ENCODE measurements at regions not wholly inside any gene's neighbourhood (a gene's known extent, or its start where the extent isn't known, plus 50 kb on each side); places are given as distances from the start of the nearest gene placed in this dataset.

GRCh38 chr10:61110188-61110844 lies 166.3 kb upstream of the RHOBTB1 start:
- H3K36me3 ChIP-seq, result no peaks in the 10 kb centered on the region
- no peaks in the 10 kb centered on the region for H3K9me3 ChIP-seq (replicated peaks)
- H3K27ac ChIP-seq, result no peak overlapping the region
- H3K4me1 ChIP-seq, result no peaks in the 10 kb centered on the region
- H3K27me3 ChIP-seq, result no peaks in the 10 kb centered on the region
- H3K4me3 ChIP-seq, result no peak overlapping the region
- DNase-seq, result no peak

DNA sequence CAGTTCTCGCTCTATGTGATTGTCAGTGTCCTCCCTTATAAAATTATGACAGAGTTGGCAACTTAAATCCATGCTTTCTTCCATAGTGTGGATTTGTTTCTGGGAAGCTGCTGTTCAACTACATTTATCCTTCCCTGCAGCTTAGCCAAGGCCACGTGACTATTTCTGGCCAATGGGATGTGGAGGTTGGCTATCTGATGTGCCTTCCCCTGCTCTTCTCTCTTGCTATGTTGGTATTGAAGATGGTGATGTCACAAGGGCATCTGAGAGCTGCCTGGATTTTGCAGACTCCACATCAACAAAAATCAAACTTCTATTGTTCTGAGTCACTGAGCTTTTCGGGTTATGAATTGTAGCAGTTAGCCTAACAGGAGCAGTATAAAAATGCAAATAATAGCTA lies 164.9 kb upstream of the RHOBTB1 start:
- no peaks in the 10 kb centered on the region for H3K9me3 ChIP-seq (replicated peaks)
- H3K27ac ChIP-seq, result no peak overlapping the region
- H3K4me1 ChIP-seq, result no peaks in the 10 kb centered on the region
- no peak overlapping the region for H3K4me3 ChIP-seq
- no peaks in the 10 kb centered on the region for H3K27me3 ChIP-seq
- no peak for DNase-seq
- no peaks in the 10 kb centered on the region for H3K36me3 ChIP-seq

- Histone ChIP-seq H3K36me3 (no peaks in the 10 kb centered on the region), H3K4me3 (no peak overlapping the region), H3K9me3 (replicated peaks) (no peaks in the 10 kb centered on the region), H3K27ac (no peak overlapping the region), H3K27me3 (no peaks in the 10 kb centered on the region), H3K4me1 (no peaks in the 10 kb centered on the region)
- no peak for DNase-seq
Measured at GRCh38 chr10:61100887-61101286, 156.9 kb upstream of the RHOBTB1 start.

- Histone ChIP-seq H3K36me3 (no peaks in the 10 kb centered on the region), H3K4me3 (no peak overlapping the region), H3K4me1 (no peaks in the 10 kb centered on the region), H3K9me3 (replicated peaks) (no peaks in the 10 kb centered on the region), H3K27ac (no peak overlapping the region), H3K27me3 (no peaks in the 10 kb centered on the region)
- DNase-seq, result no peak
Measured at GRCh38 chr10:61099756-61100155, 155.8 kb upstream of the RHOBTB1 start.

- Histone ChIP-seq H3K27ac (no peak overlapping the region), H3K4me3 (no peak overlapping the region), H3K4me1 (no peaks in the 10 kb centered on the region), H3K27me3 (no peaks in the 10 kb centered on the region), H3K36me3 (no peaks in the 10 kb centered on the region), H3K9me3 (replicated peaks) (no peaks in the 10 kb centered on the region)
- no peak for DNase-seq
Measured at GRCh38 chr10:61098966-61099365, 155.0 kb upstream of the RHOBTB1 start.

GRCh38 chr10:61097026-61097425 lies 153.0 kb upstream of the RHOBTB1 start:
- DNase-seq, result no peak
- Histone ChIP-seq H3K4me1 (no peaks in the 10 kb centered on the region), H3K4me3 (no peak overlapping the region), H3K36me3 (no peaks in the 10 kb centered on the region), H3K27me3 (no peaks in the 10 kb centered on the region), H3K9me3 (replicated peaks) (no peaks in the 10 kb centered on the region), H3K27ac (no peak overlapping the region)

GRCh38 chr10:61096056-61096455 lies 152.1 kb upstream of the RHOBTB1 start:
- DNase-seq, result no peak
- H3K36me3 ChIP-seq, result no peaks in the 10 kb centered on the region

DNA sequence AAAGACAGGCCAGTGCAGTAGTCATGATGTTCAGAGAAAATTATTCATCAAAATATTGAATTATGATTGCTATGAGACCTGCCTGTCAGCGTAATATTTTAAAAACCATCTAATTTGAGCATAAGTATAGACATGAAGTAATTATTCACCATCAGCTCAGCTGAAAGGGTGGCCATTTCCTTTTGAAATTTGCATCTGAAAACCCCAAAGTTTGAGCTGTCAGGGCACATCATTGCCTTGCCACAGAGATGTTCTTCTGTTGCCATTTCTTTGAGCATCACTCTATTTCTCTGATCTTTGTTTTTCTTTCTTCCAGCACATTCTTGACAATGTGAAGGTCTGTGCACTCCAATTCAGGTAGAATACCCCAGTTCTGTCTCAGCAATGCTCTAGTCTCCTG lies 147.5 kb upstream of the RHOBTB1 start:
- no peak overlapping the region for H3K4me3 ChIP-seq
- H3K27me3 ChIP-seq, result no peaks in the 10 kb centered on the region
- no peaks in the 10 kb centered on the region for H3K9me3 ChIP-seq (replicated peaks)
- no peaks in the 10 kb centered on the region for H3K4me1 ChIP-seq
- DNase-seq, result no peak
- no peaks in the 10 kb centered on the region for H3K36me3 ChIP-seq
- H3K27ac ChIP-seq, result no peak overlapping the region

More at GRCh38 chr10:61096056-61096455, 152.1 kb upstream of the RHOBTB1 start:
- no peaks in the 10 kb centered on the region for H3K9me3 ChIP-seq (replicated peaks)
- no peaks in the 10 kb centered on the region for H3K27me3 ChIP-seq
- H3K27ac ChIP-seq, result no peak overlapping the region
- no peak overlapping the region for H3K4me3 ChIP-seq
- H3K4me1 ChIP-seq, result no peaks in the 10 kb centered on the region

GRCh38 chr10:61089251-61089650 lies 145.3 kb upstream of the RHOBTB1 start:
- no peaks in the 10 kb centered on the region for H3K27me3 ChIP-seq

DNA sequence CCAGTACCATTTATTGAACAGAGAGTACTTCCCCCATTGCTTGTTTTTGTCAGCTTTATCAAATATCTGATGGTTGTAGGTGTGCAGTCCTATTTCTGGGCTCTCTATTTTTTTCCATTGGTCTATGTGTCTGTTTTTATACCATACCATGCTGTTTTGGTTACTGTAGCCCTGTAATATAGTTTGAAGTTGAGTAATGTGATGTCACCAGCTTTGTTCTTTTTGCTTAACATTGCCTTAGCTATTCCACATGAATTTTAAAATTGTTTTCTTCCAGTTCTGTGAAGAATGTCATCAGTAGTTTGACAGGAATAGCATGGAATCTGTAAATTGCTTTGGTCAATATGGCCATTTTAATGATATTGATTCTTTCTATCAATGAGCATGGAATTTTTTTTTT lies 140.5 kb upstream of the RHOBTB1 start:
- H3K36me3 ChIP-seq, result no peaks in the 10 kb centered on the region
- no peaks in the 10 kb centered on the region for H3K27me3 ChIP-seq

More at GRCh38 chr10:61089251-61089650, 145.3 kb upstream of the RHOBTB1 start:
- Histone ChIP-seq H3K27ac (no peak overlapping the region), H3K36me3 (no peaks in the 10 kb centered on the region), H3K9me3 (replicated peaks) (no peaks in the 10 kb centered on the region), H3K4me3 (no peak overlapping the region), H3K4me1 (no peaks in the 10 kb centered on the region)
- DNase-seq, result no peak

DNA sequence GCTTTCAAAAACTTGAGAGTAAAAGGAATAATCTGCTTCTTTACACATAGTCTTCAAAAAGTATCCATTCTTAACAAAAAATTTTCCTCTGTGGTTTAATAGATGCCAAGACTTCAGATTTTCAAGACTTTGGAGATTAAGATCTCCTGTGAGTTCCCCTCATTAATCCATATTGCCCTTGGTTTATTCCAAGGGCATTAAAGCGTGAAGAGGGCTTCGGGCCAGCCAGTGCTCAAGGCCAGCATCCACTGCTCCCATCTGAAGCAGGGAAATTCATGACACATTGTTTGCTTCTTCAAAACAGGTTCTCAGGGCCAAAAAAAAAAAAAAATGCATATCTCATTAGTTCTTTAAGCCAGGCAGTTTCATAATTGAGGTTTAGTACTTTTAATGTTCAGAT lies 137.3 kb upstream of the RHOBTB1 start:
- Histone ChIP-seq H3K9me3 (replicated peaks) (no peaks in the 10 kb centered on the region), H3K36me3 (no peaks in the 10 kb centered on the region), H3K4me1 (no peaks in the 10 kb centered on the region), H3K27ac (no peak overlapping the region), H3K27me3 (no peaks in the 10 kb centered on the region), H3K4me3 (no peak overlapping the region)
- DNase-seq, result no peak

More for the DNA sequence above, 140.5 kb upstream of the RHOBTB1 start:
- H3K4me3 ChIP-seq, result no peak overlapping the region
- H3K4me1 ChIP-seq, result no peaks in the 10 kb centered on the region
- no peak overlapping the region for H3K27ac ChIP-seq
- H3K9me3 ChIP-seq (replicated peaks), result no peaks in the 10 kb centered on the region
- no peak for DNase-seq

GRCh38 chr10:61078542-61079275 lies 134.7 kb upstream of the RHOBTB1 start:
- H3K4me3 ChIP-seq, result no peak overlapping the region
- no peak for DNase-seq
- H3K27me3 ChIP-seq, result no peaks in the 10 kb centered on the region
- no peaks in the 10 kb centered on the region for H3K36me3 ChIP-seq
- H3K9me3 ChIP-seq (replicated peaks), result no peaks in the 10 kb centered on the region
- H3K27ac ChIP-seq, result no peak overlapping the region
- no peaks in the 10 kb centered on the region for H3K4me1 ChIP-seq

DNA sequence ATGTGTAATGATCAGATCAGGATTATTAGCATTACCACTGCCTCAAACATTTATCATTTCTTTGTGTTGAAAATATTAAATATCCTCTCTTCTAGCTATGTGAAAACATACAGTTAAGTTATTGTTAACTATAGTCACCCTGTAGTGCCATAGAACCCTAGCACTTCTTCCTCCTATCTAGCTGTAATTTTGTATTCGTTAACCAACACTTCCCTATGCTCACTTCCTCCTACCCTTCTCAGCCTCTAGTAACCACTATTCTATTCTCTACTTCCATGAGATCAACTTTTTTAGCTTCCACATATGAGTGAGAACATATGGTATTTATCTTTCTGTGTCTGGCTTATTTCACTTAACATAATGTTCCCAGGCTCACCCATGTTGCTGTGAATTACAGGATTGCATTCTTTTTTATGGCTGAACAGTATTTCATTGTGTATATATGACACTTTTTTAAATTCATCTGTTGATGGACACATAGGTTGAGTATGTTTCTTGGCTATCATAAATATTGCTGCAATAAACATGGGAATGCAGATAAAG lies 132.7 kb upstream of the RHOBTB1 start:
- H3K27me3 ChIP-seq, result no peaks in the 10 kb centered on the region
- DNase-seq, result no peak
- H3K4me1 ChIP-seq, result no peaks in the 10 kb centered on the region
- H3K36me3 ChIP-seq, result no peaks in the 10 kb centered on the region
- no peak overlapping the region for H3K27ac ChIP-seq
- H3K9me3 ChIP-seq (replicated peaks), result no peaks in the 10 kb centered on the region
- no peak overlapping the region for H3K4me3 ChIP-seq

DNA sequence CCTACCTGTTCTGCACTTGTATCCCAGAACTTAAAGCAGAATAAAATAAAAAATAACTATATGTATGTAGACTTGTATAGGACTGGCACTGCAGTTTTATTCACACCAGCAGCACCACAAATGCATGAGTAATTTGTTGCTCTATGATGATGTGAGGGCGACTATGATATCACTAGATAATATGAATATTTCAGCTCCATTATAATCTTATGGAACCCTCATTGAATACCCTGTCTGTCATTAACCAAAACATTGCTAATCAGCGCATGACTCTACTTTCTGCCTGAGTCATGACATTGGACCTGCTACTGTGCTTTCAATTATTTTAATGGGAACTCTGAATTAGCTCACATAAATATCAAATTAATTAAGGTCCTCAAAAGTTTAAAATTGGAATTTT lies 129.4 kb upstream of the RHOBTB1 start:
- H3K4me1 ChIP-seq, result no peaks in the 10 kb centered on the region
- no peak for DNase-seq
- H3K9me3 ChIP-seq (replicated peaks), result no peaks in the 10 kb centered on the region
- H3K4me3 ChIP-seq, result no peak overlapping the region
- H3K27ac ChIP-seq, result no peak overlapping the region
- no peaks in the 10 kb centered on the region for H3K27me3 ChIP-seq
- no peaks in the 10 kb centered on the region for H3K36me3 ChIP-seq

DNA sequence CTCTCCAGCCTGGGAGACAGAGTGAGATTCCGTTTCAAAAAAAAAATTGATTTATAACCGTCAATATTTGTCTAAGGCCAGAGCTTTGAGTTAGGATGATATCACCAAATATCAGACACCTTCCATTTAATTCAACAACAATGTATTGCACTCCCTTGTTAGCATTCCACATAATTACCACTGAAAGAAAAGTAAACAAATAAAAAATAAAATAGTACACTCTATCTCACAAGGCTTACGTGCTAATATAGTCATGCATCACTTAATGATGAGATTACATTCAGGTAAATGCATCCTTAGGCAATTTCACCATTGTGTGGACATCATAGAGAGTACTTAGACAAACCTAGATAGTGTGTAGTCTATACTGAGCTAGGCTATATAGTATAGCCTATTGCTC lies 127.6 kb upstream of the RHOBTB1 start:
- Histone ChIP-seq H3K27me3 (no peaks in the 10 kb centered on the region), H3K4me3 (no peak overlapping the region), H3K27ac (no peak overlapping the region), H3K4me1 (no peaks in the 10 kb centered on the region), H3K36me3 (no peaks in the 10 kb centered on the region), H3K9me3 (replicated peaks) (no peaks in the 10 kb centered on the region)
- DNase-seq, result no peak

Measured in SJCRH30 (cell line).